GF-D8 (cell line): ENCODE measurements at regions not wholly inside any gene's neighbourhood (a gene's known extent, or its start where the extent isn't known, plus 50 kb on each side); places are given as distances from the start of the nearest gene placed in this dataset.
"Not testable (repeated sequence)": the region's sequence is repeated elsewhere in the genome, so short reads cannot be mapped to it uniquely, and the experiment has no call there.

Source experiments
- DNase-seq: peaks from one replicate; lab custom pipeline; 2025; lab: John Stamatoyannopoulos, UW

DNA sequence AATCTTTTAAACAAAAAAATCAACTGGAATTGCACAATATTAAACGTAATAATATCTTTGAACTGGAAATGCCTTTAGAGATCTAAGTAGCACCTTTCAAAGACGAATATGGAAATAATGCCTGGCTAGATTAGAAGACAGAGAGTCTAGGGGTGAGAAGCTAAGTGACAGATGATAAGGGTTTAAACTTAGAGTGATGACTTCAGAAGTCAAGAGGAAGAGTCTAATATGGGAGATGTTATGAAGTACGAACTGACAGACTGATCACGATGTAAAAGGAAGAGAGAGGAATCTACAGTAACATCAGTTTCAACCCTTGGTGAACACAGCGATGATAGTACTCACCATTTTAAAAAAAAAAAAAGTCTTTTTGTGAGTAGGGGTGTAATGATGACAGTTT is 57.9 kb downstream of the HINT1 start:
- no peak for DNase-seq

DNA sequence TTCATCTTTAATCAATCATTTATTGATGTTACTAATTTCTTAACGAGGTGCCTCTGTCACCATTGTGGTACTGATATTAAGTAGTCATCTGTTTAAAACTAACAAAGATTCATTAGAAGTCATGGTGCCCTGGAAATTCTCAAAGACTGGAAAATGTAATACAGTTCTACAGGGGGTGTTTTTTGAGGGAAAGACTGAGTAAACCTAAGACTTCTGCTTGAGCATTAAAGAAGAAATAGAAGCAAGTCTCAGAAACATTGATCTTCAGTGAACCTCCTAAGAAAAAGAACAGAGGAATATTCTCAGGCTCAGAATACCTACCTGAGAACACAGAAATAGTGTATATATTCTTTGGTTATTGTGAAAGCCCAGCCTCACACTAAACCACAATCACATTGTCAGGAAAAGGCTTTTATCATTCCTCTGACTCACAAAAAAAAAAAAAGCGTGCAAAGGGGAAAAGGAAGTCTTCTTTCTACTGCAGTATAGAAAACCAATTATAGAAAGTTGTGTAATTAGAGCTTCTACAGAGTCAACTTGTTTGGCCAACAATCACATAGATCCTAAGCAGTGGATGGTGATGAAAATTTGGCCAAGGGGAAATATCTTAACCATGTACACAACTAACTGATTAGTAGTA is 60.8 kb downstream of the HINT1 start:
- DNase-seq = no peak

DNA sequence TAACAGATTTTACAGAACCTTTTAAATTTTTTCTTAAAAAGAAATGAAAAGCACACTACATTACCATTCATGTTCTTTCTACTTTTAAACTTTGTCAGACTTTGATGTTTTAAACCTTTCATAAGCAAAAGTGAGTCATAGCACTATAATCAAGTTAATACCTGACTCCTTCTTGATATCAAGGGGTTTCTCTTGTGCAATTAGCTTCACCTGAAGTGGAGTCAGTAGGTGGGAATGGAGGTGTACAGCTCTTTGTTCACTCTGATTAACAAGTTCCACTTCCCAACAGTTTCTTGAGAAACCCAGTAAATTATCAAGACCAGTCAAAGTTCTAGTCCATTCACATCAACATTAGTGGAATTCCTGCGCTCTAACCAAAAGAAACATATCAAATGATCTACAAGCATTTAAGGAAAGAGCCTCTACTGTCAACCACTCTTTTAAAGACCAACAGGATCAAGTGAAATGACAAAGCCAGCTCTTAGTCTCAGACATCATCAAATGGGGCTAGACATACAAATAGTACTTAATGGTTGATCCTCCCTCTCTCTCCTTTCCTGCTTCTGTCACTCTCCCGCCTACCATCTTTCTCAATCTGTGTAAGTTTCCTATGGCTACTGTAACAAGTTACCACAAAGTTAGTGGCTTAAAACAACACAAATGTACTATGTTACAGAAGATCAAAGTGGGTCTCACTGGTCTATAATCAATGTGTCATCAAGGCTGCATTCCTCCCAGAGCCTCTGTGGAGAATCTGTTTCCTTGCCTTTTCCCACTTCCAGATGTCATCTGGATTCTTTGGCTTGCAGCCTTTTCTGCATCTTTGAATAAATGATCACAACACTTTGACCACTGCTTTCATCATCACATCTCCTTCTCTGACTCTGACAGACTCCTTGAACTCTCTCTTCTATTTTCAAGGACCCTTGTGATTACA is 68.0 kb downstream of the HINT1 start:
- DNase-seq = no peak

DNA sequence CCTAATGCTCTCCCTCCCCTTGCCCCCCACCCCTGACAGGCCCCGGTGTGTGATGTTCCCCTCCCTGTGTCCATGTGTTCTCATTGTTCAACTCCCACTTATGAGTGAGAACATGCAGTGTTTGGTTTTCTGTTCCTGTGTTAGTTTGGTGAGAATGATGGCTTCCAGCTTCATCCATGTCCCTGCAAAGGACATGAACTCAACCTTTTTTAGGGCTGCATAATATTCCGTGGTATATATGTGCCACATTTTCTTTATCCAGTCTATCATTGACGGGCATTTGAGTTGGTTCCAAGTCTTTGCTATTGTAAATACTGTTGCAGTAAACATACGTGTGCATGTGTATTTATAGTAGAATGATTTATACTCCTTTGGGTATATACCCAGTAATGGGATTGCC is 69.5 kb downstream of the HINT1 start:
- DNase-seq = not testable (repeated sequence)

- no peak for DNase-seq
Measured at GRCh38 chr5:131084436-131084835, 80.6 kb downstream of the HINT1 start.

DNA sequence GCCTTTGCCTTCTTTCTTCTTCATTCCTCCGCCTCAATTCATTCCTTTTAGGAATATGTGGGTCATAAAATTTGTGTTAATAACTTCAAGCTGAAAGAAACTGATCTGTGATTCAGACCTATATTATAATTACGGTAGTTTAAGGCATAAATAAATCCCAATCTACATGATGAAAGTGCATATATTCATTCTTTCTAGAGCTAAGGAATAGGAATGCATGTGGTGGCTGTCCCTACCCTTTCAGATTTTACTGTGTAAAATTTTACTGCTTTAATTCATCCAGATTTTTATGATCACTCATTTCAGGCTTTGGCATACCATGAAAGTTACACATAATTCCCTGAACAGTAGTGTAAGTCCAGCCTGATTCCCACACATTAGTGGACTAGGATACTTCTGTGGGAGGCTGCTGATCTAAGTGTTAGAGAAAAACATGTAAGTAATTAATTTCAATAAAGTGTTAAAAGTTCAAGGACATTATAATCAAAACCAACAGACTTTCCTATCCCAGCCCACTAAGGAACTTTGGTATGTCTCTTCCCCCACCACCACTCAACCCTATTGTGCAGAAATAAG is 83.1 kb downstream of the HINT1 start:
- no peak for DNase-seq

DNA sequence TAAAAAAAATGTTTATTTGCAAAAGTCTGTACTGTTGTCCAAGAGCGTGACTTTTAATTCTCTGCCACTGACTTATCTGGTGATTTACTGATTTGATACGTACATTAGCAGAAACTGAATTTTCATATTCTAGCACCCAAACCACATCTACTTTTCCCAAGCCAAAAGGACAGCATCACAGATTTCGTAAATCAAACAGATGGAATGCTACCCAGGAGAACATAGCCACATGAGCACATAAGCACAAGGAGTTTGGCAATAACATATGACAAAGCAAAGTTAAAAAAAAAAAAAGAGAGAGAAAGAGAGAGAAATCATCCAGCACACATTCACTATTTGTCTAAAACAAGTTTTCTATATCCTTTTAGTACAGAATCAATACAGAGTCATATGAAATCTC is 83.7 kb downstream of the HINT1 start:
- DNase-seq = no peak

DNA sequence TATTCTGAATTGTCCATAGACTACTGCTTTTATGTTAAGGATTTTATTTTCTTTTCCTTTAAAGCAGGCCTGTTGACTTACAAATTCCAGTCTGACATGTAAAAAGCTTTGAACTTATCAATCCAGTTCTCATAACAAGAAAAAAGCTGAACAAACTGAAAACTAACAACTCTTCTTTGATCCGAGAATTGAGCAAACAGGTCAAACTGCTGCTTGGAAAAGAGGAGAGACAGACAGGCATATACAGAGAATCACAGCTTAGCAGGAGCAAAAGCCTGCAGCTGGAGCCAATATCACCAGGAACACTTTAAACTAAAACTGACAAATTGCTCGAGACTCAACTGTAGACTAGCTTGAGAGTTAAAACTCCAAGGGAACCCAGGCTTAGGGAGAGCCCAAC is 85.8 kb downstream of the HINT1 start:
- no peak for DNase-seq

GRCh38 chr5:131068893-131069643 is 96.0 kb downstream of the HINT1 start:
- no peak for DNase-seq

GRCh38 chr5:131068076-131068475 is 97.0 kb downstream of the HINT1 start:
- no peak for DNase-seq

DNA sequence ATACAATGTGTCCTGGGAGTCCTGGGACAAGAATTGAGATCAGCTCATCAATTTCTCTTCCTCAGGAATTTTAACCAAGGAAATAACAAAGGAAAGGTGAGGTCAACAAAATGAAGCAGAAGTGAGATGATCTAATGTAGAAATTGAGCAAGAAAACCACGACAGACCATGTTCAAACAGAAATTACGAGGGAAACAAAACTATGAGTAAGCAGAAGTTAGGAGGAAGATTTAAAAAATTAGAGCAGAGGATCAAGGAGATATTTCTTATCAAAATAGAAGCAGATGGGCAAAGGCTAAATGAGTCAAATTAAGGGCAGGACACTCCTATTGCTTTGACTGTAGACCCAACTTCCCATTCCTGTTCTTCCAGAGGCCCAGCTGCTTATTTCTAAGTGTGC is 97.4 kb downstream of the HINT1 start:
- peak; percentile 1 for DNase-seq

DNA sequence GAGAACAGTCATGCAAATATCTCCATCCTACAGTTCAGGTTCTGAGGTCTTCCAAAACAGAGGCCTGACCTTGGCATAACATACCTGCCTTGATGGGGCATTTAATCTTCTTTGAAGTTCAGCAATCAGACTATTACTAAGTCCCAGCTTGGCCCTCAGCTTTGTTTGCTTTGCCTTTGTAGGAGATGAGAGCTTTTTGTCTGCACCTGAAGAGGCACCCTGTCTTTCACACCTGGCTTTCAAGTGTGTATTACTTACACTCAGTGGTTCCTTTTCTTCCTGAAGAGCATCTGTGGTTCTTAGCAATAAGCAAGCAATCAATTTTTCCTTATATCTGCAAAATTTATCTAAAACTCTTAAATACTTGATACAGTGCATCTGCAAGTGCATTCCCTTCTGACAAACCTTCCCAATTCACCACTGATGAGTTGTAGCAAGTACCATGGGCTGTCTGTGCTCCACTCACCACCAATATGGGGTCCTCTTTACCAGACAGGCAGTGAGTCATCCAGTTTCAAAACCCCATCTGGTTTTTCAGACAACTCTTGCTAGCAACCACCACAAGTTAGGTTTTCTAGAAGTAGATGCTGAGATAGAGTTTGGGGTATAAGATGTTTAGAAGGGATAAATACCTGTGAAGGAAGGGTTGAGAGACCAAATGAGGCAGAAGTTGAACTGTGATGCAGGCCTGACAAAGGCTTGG is 100.2 kb downstream of the HINT1 start:
- no peak for DNase-seq

- DNase-seq = no peak
Measured at GRCh38 chr5:131042021-131042789, 122.9 kb downstream of the HINT1 start.

DNA sequence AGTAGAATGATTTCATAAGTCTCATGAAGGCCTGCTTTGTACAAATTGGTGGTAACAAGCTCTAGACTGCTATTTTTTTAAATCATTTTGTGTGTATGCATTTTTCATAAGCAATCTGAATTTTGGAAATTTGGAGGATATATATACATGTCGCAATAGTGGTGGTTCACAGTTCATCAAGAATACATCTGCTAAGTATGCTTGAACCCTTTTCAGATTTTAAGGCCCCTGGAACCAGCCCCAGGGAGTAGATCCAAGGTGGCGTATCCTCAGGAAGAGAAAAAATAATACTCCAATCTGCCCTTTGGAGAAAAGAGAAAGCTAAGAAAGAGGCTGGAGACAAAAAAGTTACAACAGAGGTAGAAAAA is 141.6 kb downstream of the HINT1 start:
- no peak for DNase-seq

DNA sequence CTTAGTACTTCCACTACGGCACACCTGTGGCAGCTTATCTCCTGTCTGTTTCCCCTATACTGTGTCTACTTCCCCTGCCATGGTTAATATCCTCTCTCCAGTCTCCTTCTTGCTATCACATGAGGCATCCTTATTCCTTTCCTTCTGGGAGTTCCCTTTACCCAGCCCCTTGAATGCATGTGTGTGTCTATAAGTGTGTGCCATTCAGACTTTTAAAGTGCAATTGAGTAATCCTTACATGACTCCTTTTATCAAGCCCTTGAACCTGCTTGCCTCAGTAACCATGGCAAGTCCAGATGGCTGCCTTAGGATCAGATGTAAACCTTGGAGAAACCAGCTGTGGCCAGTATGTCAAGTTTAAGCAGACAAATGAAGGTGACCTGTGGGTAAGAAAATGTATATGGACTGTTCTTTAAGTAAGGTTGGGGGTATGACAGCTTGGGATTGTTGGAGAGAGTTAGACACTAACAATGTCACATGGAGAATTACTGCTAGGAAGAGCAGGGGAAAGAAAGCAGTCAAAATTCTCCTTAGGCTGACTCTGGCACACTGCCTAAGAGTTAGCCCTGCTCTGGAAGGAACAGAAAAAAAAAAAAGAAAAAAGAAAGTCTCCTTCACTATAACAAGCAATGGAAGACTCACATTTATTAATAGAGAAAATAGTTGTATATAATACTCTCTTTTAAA is 142.1 kb downstream of the HINT1 start:
- DNase-seq = no peak

DNA sequence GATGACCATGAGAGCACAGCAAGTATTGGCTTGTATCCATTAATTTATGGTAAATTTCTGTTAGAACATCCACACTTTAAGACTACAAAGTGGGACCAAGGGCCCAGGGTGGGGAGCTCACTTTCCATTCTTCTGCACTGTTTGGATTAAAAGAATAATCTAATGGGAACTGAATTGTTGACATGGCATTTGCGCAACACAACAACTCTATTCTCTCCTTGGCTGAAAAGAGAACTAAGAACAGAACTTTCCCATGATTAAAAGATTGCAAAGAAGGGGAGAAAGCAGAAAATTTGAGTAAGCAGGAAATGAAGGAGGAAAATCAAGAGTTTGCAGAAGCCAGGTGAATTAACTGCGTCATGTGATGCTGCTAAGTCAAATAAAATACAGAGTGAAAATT is 143.4 kb downstream of the HINT1 start:
- no peak for DNase-seq

DNA sequence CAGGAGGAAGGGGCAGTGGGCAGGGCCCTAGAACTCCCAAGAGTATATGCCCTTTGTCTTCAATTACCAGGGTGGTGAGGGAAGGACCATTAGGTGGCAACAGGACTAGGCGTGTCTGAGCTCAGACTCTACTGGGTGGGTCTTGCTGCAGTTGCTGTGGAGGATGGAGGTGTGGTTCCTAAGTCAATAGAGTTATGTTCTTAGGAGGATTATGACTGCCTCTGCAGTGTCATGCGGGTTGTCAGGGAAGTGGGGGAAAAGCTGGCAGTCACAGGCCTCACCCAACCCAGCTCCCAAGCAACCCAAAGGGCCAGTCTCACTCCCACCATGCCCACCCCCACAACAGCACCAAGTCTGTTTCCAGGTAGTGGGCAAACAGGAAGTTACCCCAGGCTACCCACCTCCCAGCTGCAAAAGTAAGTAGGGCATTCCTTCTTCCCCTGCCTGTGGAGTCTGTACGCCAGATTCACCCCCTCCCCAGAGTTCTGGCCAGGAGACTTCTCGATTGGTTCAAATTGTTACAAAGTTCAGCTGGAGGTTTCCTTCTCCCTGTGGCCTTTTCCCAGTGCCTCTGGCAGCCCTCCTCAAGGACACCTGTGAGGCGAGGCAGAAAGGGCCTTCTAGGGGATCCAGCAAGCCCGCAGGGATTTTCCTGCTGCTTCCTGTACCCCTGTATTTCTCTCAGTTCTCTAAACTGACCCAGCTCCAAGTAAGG is 145.3 kb downstream of the HINT1 start:
- no peak for DNase-seq

DNA sequence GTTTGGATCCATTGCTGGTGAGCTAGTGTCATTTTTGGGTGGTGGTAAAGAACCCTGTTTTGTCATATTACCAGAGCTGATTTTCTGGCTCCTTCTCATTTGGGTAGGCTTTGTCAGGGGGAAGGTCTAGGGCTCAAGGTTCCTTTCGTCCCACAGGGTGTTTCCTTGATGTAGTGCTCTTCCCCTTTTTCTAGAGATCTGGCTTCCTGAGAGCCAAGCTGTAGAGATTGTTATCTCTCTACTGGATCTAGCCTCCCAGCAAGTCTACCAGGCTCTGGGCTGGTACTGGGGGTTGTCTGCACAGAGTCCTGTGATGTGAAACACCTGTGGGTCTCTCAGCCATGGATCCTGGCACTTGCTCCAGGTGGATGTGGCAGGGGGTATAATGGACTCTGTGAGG is 145.9 kb downstream of the HINT1 start:
- no peak for DNase-seq

- no peak for DNase-seq
Measured at GRCh38 chr5:131008329-131008728, 156.7 kb downstream of the HINT1 start.
